Duodenal mucosa (tissue), 2 donors: ENCODE measurements at regions not wholly inside any gene's neighbourhood (a gene's known extent, or its start where the extent isn't known, plus 50 kb on each side); places are given as distances from the start of the nearest gene placed in this dataset.
"Not testable (repeated sequence)": the region's sequence is repeated elsewhere in the genome, so short reads cannot be mapped to it uniquely, and the experiment has no call there.

ENCODE experiments used
- H3K27ac ChIP-seq: one replicate; pipeline ENCODE4 v1.7.0; 2013; ENCODE audit warnings: low read depth, low read length
- H3K27me3 ChIP-seq, 2 donors: one replicate each; pipeline ENCODE4 v1.7.0; 2013; ENCODE audit warnings: low read length in 2 of 2, control low read depth in 1 of 2; ENCODE audit not compliant: insufficient read depth in 2 of 2, control insufficient read depth in 1 of 2
- H3K36me3 ChIP-seq, 2 donors: one replicate each; pipeline ENCODE4 v1.7.0; 2013; ENCODE audit warnings: low read length in 2 of 2, control low read depth in 1 of 2; ENCODE audit not compliant: insufficient read depth in 2 of 2, control insufficient read depth in 1 of 2
- H3K4me1 ChIP-seq, 2 donors: one replicate each; pipeline ENCODE4 v1.7.0; 2013; ENCODE audit warnings: low read length in 2 of 2, control low read depth in 1 of 2; ENCODE audit not compliant: insufficient read depth in 2 of 2, control insufficient read depth in 1 of 2
- H3K4me3 ChIP-seq, 2 donors: one replicate each; pipeline ENCODE4 v1.7.0; 2013; ENCODE audit warnings: low read length in 2 of 2, low read depth in 1 of 2
- H3K9ac ChIP-seq, 2 donors: one replicate each; pipeline ENCODE4 v1.7.0; 2013; ENCODE audit warnings: low read length in 2 of 2, low read depth in 1 of 2
- H3K9me3 ChIP-seq, 2 donors: one replicate each; pipeline ENCODE4 v1.7.0; 2013; ENCODE audit warnings: low read length in 2 of 2, control low read depth in 1 of 2; ENCODE audit not compliant: control insufficient read depth in 1 of 2

GRCh38 chr4:19566041-19566440 lies 685.7 kb upstream of the SLIT2 start:
- Histone ChIP-seq H3K36me3 (no peaks in the 10 kb centered on the region), H3K9me3 (peaks cover 0 to 3% of the 10 kb centered on the region in 2 donors), H3K27ac (no peak overlapping the region), H3K4me3 (no peak overlapping the region), H3K27me3 (no peaks in the 10 kb centered on the region), H3K9ac (no peak overlapping the region), H3K4me1 (no peaks in the 10 kb centered on the region)

GRCh38 chr4:19562456-19562855 lies 689.2 kb upstream of the SLIT2 start:
- Histone ChIP-seq H3K36me3 (no peaks in the 10 kb centered on the region), H3K27me3 (no peaks in the 10 kb centered on the region), H3K9me3 (peaks cover 0 to 3% of the 10 kb centered on the region in 2 donors), H3K9ac (no peak overlapping the region), H3K4me1 (no peaks in the 10 kb centered on the region), H3K27ac (no peak overlapping the region), H3K4me3 (no peak overlapping the region)

- Histone ChIP-seq H3K9ac (no peak overlapping the region), H3K4me1 (no peaks in the 10 kb centered on the region), H3K27me3 (no peaks in the 10 kb centered on the region), H3K36me3 (no peaks in the 10 kb centered on the region), H3K27ac (no peak overlapping the region), H3K4me3 (no peak overlapping the region), H3K9me3 (no peaks in the 10 kb centered on the region)
Measured at GRCh38 chr4:19557161-19557560, 694.5 kb upstream of the SLIT2 start.

GRCh38 chr4:19556276-19556675 lies 695.4 kb upstream of the SLIT2 start:
- H3K9ac ChIP-seq, H3K4me3 ChIP-seq, H3K4me1 ChIP-seq, H3K36me3 ChIP-seq, H3K27me3 ChIP-seq, H3K27ac ChIP-seq, H3K9me3 ChIP-seq: not testable (repeated sequence)

- H3K4me1 ChIP-seq, result no peaks in the 10 kb centered on the region
- H3K9ac ChIP-seq, result no peak overlapping the region
- no peak overlapping the region for H3K27ac ChIP-seq
- H3K4me3 ChIP-seq, result no peak overlapping the region
- no peaks in the 10 kb centered on the region for H3K27me3 ChIP-seq
- no peaks in the 10 kb centered on the region for H3K36me3 ChIP-seq
- no peaks in the 10 kb centered on the region for H3K9me3 ChIP-seq
Measured at GRCh38 chr4:19547463-19547862, 704.2 kb upstream of the SLIT2 start.

- Histone ChIP-seq H3K4me1 (no peaks in the 10 kb centered on the region), H3K36me3 (no peaks in the 10 kb centered on the region), H3K27me3 (no peaks in the 10 kb centered on the region), H3K4me3 (no peak overlapping the region), H3K27ac (no peak overlapping the region), H3K9me3 (no peaks in the 10 kb centered on the region), H3K9ac (no peak overlapping the region)
Measured at GRCh38 chr4:19544446-19545125, 707.1 kb upstream of the SLIT2 start.

GRCh38 chr4:19540859-19541540 lies 710.7 kb upstream of the SLIT2 start:
- Histone ChIP-seq H3K4me1 (no peaks in the 10 kb centered on the region), H3K36me3 (no peaks in the 10 kb centered on the region), H3K4me3 (no peak overlapping the region), H3K9me3 (no peaks in the 10 kb centered on the region), H3K27me3 (no peaks in the 10 kb centered on the region), H3K27ac (no peak overlapping the region), H3K9ac (no peak overlapping the region)

- Histone ChIP-seq H3K9ac (no peak overlapping the region), H3K27me3 (no peaks in the 10 kb centered on the region), H3K36me3 (no peaks in the 10 kb centered on the region), H3K4me3 (no peak overlapping the region), H3K4me1 (no peaks in the 10 kb centered on the region), H3K27ac (no peak overlapping the region), H3K9me3 (no peaks in the 10 kb centered on the region)
Measured at GRCh38 chr4:19539201-19539600, 712.5 kb upstream of the SLIT2 start.

GRCh38 chr4:19534159-19534558 lies 717.5 kb upstream of the SLIT2 start:
- Histone ChIP-seq H3K4me3 (no peak overlapping the region), H3K27me3 (no peaks in the 10 kb centered on the region), H3K36me3 (no peaks in the 10 kb centered on the region), H3K4me1 (no peaks in the 10 kb centered on the region), H3K9me3 (no peaks in the 10 kb centered on the region), H3K9ac (no peak overlapping the region), H3K27ac (no peak overlapping the region)

GRCh38 chr4:19531906-19532848 lies 719.5 kb upstream of the SLIT2 start:
- no peaks in the 10 kb centered on the region for H3K27me3 ChIP-seq
- H3K9ac ChIP-seq, result no peak overlapping the region
- no peaks in the 10 kb centered on the region for H3K4me1 ChIP-seq
- H3K9me3 ChIP-seq, result no peaks in the 10 kb centered on the region
- H3K4me3 ChIP-seq, result no peak overlapping the region
- H3K27ac ChIP-seq, result no peak overlapping the region
- no peaks in the 10 kb centered on the region for H3K36me3 ChIP-seq
